HEK293 (cell line): ENCODE measurements at regions not wholly inside any gene's neighbourhood (a gene's known extent, or its start where the extent isn't known, plus 50 kb on each side); places are given as distances from the start of the nearest gene placed in this dataset.

ENCODE experiments used
- CTCF ChIP-seq: fragments of 450-650 bp; formaldehyde crosslinking; IDR thresholded peaks from 2 replicates; pipeline ENCODE4 v1.5.1; 2016; ENCODE audit warnings: missing biosample characterization, missing genetic modification characterization
- HOXC10 ChIP-seq: sonication (generic); formaldehyde crosslinking; IDR thresholded peaks from 2 replicates; pipeline ENCODE4 v1.8.1; 2023; ENCODE audit warnings: mild to moderate bottlenecking, missing genetic modification reagents
- TCF7L2 ChIP-seq: IDR thresholded peaks from 2 replicates; pipeline ENCODE4 v1.6.1; 2011; ENCODE audit warnings: low read depth, mild to moderate bottlenecking, inconsistent platforms, low read length, moderate library complexity, borderline replicate concordance
- YY1 ChIP-seq: fragments of 450-650 bp; formaldehyde crosslinking; IDR thresholded peaks from 2 replicates; pipeline ENCODE4 v1.5.1; 2018; ENCODE audit warnings: missing biosample characterization, missing genetic modification characterization
- ZNF571 ChIP-seq: fragments of 450-650 bp; formaldehyde crosslinking; IDR thresholded peaks from 2 replicates; pipeline ENCODE4 v1.5.0; 2017; ENCODE audit warnings: missing biosample characterization, missing genetic modification characterization
- ZNF629 ChIP-seq: fragments of 450-650 bp; formaldehyde crosslinking; IDR thresholded peaks from 2 replicates; pipeline ENCODE4 v1.5.1; 2017; ENCODE audit warnings: missing biosample characterization, missing genetic modification characterization
- TF ChIP-seq, protein P1 (sequence below): fragments of 450-650 bp; formaldehyde crosslinking; conservative IDR thresholded peaks from 2 replicates; pipeline ENCODE4 v1.5.1; 2016; ENCODE audit warnings: low read depth, missing biosample characterization, missing genetic modification characterization
- TF ChIP-seq, protein P2 (sequence below): fragments of 450-650 bp; formaldehyde crosslinking; IDR thresholded peaks from 2 replicates; pipeline ENCODE4 v1.5.1; 2016; ENCODE audit warnings: missing biosample characterization, missing genetic modification characterization

GRCh38 chr1:213657013-213657412 lies 330.8 kb upstream of the PROX1 start:
- TF ChIP-seq, protein P1, sequence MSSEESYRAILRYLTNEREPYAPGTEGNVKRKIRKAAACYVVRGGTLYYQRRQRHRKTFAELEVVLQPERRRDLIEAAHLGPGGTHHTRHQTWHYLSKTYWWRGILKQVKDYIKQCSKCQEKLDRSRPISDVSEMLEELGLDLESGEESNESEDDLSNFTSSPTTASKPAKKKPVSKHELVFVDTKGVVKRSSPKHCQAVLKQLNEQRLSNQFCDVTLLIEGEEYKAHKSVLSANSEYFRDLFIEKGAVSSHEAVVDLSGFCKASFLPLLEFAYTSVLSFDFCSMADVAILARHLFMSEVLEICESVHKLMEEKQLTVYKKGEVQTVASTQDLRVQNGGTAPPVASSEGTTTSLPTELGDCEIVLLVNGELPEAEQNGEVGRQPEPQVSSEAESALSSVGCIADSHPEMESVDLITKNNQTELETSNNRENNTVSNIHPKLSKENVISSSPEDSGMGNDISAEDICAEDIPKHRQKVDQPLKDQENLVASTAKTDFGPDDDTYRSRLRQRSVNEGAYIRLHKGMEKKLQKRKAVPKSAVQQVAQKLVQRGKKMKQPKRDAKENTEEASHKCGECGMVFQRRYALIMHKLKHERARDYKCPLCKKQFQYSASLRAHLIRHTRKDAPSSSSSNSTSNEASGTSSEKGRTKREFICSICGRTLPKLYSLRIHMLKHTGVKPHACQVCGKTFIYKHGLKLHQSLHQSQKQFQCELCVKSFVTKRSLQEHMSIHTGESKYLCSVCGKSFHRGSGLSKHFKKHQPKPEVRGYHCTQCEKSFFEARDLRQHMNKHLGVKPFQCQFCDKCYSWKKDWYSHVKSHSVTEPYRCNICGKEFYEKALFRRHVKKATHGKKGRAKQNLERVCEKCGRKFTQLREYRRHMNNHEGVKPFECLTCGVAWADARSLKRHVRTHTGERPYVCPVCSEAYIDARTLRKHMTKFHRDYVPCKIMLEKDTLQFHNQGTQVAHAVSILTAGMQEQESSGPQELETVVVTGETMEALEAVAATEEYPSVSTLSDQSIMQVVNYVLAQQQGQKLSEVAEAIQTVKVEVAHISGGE (tag by site-specific recombination): no peak
- TF ChIP-seq HOXC10 (CRISPR knock-in tag): no peak
- no peak for TF ChIP-seq CTCF (tag by site-specific recombination)
- TF ChIP-seq, protein P2, sequence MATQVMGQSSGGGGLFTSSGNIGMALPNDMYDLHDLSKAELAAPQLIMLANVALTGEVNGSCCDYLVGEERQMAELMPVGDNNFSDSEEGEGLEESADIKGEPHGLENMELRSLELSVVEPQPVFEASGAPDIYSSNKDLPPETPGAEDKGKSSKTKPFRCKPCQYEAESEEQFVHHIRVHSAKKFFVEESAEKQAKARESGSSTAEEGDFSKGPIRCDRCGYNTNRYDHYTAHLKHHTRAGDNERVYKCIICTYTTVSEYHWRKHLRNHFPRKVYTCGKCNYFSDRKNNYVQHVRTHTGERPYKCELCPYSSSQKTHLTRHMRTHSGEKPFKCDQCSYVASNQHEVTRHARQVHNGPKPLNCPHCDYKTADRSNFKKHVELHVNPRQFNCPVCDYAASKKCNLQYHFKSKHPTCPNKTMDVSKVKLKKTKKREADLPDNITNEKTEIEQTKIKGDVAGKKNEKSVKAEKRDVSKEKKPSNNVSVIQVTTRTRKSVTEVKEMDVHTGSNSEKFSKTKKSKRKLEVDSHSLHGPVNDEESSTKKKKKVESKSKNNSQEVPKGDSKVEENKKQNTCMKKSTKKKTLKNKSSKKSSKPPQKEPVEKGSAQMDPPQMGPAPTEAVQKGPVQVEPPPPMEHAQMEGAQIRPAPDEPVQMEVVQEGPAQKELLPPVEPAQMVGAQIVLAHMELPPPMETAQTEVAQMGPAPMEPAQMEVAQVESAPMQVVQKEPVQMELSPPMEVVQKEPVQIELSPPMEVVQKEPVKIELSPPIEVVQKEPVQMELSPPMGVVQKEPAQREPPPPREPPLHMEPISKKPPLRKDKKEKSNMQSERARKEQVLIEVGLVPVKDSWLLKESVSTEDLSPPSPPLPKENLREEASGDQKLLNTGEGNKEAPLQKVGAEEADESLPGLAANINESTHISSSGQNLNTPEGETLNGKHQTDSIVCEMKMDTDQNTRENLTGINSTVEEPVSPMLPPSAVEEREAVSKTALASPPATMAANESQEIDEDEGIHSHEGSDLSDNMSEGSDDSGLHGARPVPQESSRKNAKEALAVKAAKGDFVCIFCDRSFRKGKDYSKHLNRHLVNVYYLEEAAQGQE (tag by site-specific recombination): no peak
- no peak for TF ChIP-seq YY1 (tag by site-specific recombination)
- TF ChIP-seq ZNF629 (tag by site-specific recombination): no peak
- TF ChIP-seq ZNF571 (tag by site-specific recombination): no peak
- no peak for TF ChIP-seq TCF7L2
